Breast epithelium (tissue), 4 donors: ENCODE measurements at regions not wholly inside any gene's neighbourhood (a gene's known extent, or its start where the extent isn't known, plus 50 kb on each side); places are given as distances from the start of the nearest gene placed in this dataset.

Source experiments
- DNase-seq, 2 donors: peaks; one replicate each; pipeline ENCODE4 v3.0.0-alpha.2; 2019; ENCODE audit warnings: low spot score in 2 of 2
- H3K27ac ChIP-seq, 2 donors: fragments of 200-600 bp; sonication (generic) in 1 of 2; one replicate each; pipeline ENCODE4 v1.5.1; 2016 to 2019; ENCODE audit warnings: mild to moderate bottlenecking in 1 of 2
- H3K27me3 ChIP-seq, 2 donors: fragments of 200-600 bp; sonication (generic) in 1 of 2; one replicate each; pipeline versions ENCODE4 v1.5.1 to v1.6.0; 2017 to 2019; ENCODE audit warnings: control low read depth in 1 of 2, mild to moderate bottlenecking in 1 of 2
- H3K36me3 ChIP-seq: fragments of 200-600 bp; one replicate; pipeline ENCODE4 v1.5.1; 2019
- H3K4me1 ChIP-seq, 2 donors: fragments of 200-600 bp; sonication (generic); one replicate each; pipeline ENCODE4 v1.5.1; 2016 to 2019; ENCODE audit warnings: control low read depth in 1 of 2
- H3K4me3 ChIP-seq, 3 donors: fragments of 200-600 bp; sonication (generic); 1 replicate in 2 of 3; 2 replicates in 1 of 3; pipeline ENCODE4 v1.5.1; 2016 to 2019; ENCODE audit warnings: mild to moderate bottlenecking in 3 of 3, moderate library complexity in 2 of 3
- H3K9me3 ChIP-seq, 2 donors: fragments of 200-600 bp; sonication (generic) in 1 of 2; one replicate each; pipeline ENCODE4 v1.5.1; 2016 to 2019; ENCODE audit warnings: control low read depth in 1 of 2
- POLR2A ChIP-seq: fragments of 450-650 bp; IDR thresholded peaks from one replicate; pipeline ENCODE4 v1.6.1; 2016; ENCODE audit warnings: antibody characterized with exemption, mild to moderate bottlenecking, moderate library complexity
- POLR2AphosphoS5 ChIP-seq, 3 donors: sonication (generic); formaldehyde crosslinking; IDR thresholded peaks; one replicate each; pipeline ENCODE4 v1.6.1; 2017; ENCODE audit warnings: antibody characterized with exemption in 3 of 3
- intact Hi-C: fragments of 100-400 bp; cut with DNase I; formaldehyde crosslinking; loops from one replicate; pipeline ENCODE4 v1.15.1; 2023; ENCODE audit warnings: low total_unique reads
- TF ChIP-seq, protein P1 (sequence below), 3 donors: fragments of 450-650 bp; IDR thresholded peaks; one replicate each; pipeline ENCODE4 v1.5.1; 2016 to 2017; ENCODE audit warnings: antibody characterized with exemption in 3 of 3, mild to moderate bottlenecking in 3 of 3, moderate library complexity in 3 of 3

- no peaks in the 10 kb centered on the region for H3K27me3 ChIP-seq
- H3K36me3 ChIP-seq, result no peaks in the 10 kb centered on the region
- intact Hi-C loops, result no loop called here
- no peaks in the 10 kb centered on the region for H3K9me3 ChIP-seq
- H3K4me3 ChIP-seq, result no peak overlapping the region
- H3K27ac ChIP-seq, result no peak overlapping the region
- no peaks in the 10 kb centered on the region for H3K4me1 ChIP-seq
- no peak for DNase-seq
- TF ChIP-seq POLR2AphosphoS5 (IDR thresholded peaks at IDR 0.05) (no peak), POLR2A (no peak)
- TF ChIP-seq, protein P1, sequence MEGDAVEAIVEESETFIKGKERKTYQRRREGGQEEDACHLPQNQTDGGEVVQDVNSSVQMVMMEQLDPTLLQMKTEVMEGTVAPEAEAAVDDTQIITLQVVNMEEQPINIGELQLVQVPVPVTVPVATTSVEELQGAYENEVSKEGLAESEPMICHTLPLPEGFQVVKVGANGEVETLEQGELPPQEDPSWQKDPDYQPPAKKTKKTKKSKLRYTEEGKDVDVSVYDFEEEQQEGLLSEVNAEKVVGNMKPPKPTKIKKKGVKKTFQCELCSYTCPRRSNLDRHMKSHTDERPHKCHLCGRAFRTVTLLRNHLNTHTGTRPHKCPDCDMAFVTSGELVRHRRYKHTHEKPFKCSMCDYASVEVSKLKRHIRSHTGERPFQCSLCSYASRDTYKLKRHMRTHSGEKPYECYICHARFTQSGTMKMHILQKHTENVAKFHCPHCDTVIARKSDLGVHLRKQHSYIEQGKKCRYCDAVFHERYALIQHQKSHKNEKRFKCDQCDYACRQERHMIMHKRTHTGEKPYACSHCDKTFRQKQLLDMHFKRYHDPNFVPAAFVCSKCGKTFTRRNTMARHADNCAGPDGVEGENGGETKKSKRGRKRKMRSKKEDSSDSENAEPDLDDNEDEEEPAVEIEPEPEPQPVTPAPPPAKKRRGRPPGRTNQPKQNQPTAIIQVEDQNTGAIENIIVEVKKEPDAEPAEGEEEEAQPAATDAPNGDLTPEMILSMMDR (IDR thresholded peaks at IDR 0.05), result no peak
These were observed 835.4 kb upstream of the TMEM132C start for GRCh38 chr12:127431594-127431993.

- Histone ChIP-seq H3K27ac (no peak overlapping the region), H3K4me3 (no peak overlapping the region), H3K4me1 (no peaks in the 10 kb centered on the region), H3K27me3 (no peaks in the 10 kb centered on the region), H3K36me3 (no peaks in the 10 kb centered on the region), H3K9me3 (no peaks in the 10 kb centered on the region)
- TF ChIP-seq, protein P1 (IDR thresholded peaks at IDR 0.05), result no peak
- TF ChIP-seq POLR2A, result no peak
- no peak for TF ChIP-seq POLR2AphosphoS5 (IDR thresholded peaks at IDR 0.05)
- no peak for DNase-seq
- intact Hi-C loops, result no loop called here
These were observed 831.5 kb upstream of the TMEM132C start for GRCh38 chr12:127435439-127435838.

DNA sequence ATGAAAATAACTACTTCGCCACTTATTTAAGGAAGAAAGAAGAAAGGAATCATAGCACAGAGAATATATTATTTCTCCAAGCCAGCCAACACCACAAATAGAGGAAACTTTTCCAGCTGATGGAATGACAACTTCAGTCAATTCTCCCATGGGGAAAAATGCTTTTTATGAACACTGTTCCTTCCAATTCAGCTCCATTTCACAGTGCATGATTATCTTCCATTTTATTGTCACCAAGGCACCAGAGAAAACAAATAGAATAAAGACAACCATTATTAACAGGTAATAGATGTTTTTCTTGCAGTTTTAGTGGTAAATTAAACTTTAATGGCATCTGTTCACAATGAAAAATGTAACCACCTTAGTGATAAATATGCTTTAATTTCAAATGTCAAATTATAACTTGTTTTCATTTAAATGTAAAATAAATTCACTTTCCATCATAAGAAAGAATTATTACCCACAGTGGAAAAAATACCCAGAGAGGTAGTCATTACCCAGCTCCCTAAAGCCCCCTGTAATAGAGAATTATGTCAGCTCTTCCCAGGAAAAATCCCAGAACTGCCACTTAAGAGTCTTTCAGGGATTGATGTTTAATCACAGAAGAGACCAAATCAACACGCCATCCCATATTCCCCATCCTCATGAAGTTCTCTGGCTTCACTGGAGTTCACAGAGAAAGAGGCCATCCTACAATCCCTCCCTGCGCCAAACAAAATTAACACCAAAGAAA lies 828.3 kb upstream of the TMEM132C start:
- no peaks in the 10 kb centered on the region for H3K9me3 ChIP-seq
- no peaks in the 10 kb centered on the region for H3K4me1 ChIP-seq
- H3K27me3 ChIP-seq, result no peaks in the 10 kb centered on the region
- no peak overlapping the region for H3K4me3 ChIP-seq
- no peak for DNase-seq
- TF ChIP-seq POLR2A, result no peak
- no peak for TF ChIP-seq POLR2AphosphoS5 (IDR thresholded peaks at IDR 0.05)
- TF ChIP-seq, protein P1 (IDR thresholded peaks at IDR 0.05), result no peak
- H3K27ac ChIP-seq, result no peak overlapping the region
- no peaks in the 10 kb centered on the region for H3K36me3 ChIP-seq
- intact Hi-C loops, result no loop called here

DNA sequence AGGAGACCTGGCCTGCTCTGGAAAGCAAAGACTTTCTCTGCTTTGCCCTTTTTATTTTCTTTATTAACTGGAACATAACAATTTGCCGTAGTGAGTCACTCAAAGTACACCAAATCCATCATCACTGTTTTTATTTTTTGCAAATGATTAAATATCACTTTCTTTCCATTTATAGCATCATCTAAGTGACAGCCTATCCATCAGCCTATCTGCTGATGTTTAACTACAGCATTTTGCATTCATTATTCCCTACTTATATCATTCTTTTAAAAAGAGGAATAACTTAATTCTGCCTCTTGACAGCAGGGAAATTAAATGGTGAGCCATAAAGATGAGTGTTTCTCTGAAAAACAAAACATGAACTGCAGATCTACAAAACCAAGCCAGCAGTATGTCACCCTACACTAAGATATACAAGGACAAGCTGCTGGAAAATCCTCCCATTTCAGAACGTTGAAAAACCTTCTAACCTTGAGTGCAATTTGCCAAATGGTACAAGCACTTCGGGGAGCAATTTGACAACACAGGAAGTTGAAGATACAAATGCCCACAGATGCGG lies 821.3 kb upstream of the TMEM132C start:
- intact Hi-C loops, result no loop called here
- no peaks in the 10 kb centered on the region for H3K4me1 ChIP-seq
- no peaks in the 10 kb centered on the region for H3K27me3 ChIP-seq
- no peak overlapping the region for H3K4me3 ChIP-seq
- H3K27ac ChIP-seq, result no peak overlapping the region
- H3K9me3 ChIP-seq, result no peaks in the 10 kb centered on the region
- no peaks in the 10 kb centered on the region for H3K36me3 ChIP-seq
- DNase-seq, result no peak
- TF ChIP-seq POLR2AphosphoS5 (IDR thresholded peaks at IDR 0.05) (no peak), POLR2A (no peak)
- TF ChIP-seq, protein P1 (IDR thresholded peaks at IDR 0.05), result no peak

GRCh38 chr12:127448906-127449305 lies 818.1 kb upstream of the TMEM132C start:
- DNase-seq, result no peak
- intact Hi-C loops, result no loop called here
- Histone ChIP-seq H3K36me3 (no peaks in the 10 kb centered on the region), H3K27me3 (no peaks in the 10 kb centered on the region), H3K4me1 (no peaks in the 10 kb centered on the region), H3K4me3 (no peak overlapping the region), H3K27ac (no peak overlapping the region), H3K9me3 (no peaks in the 10 kb centered on the region)
- TF ChIP-seq, protein P1 (IDR thresholded peaks at IDR 0.05), result no peak
- TF ChIP-seq POLR2AphosphoS5 (IDR thresholded peaks at IDR 0.05) (no peak), POLR2A (no peak)
